GM19467 (cell line): ENCODE measurements at regions not wholly inside any gene's neighbourhood (a gene's known extent, or its start where the extent isn't known, plus 50 kb on each side); places are given as distances from the start of the nearest gene placed in this dataset.

ENCODE experiments used
- ATAC-seq: cut with Tn5 transposase; IDR thresholded peaks from one replicate; pipeline ENCODE4 v1.9.1; 2021; ENCODE audit warnings: mild to moderate bottlenecking, moderate library complexity; ENCODE audit not compliant: unreplicated experiment

- no peak for ATAC-seq
Observed at GRCh38 chr10:111200505-111201186, 123.8 kb downstream of the ADRA2A start.

- ATAC-seq: no peak
Observed at GRCh38 chr10:111203615-111204014, 126.8 kb downstream of the ADRA2A start.

GRCh38 chr10:111204838-111205237 lies 128.0 kb downstream of the ADRA2A start:
- no peak for ATAC-seq

- no peak for ATAC-seq
Observed at GRCh38 chr10:111206521-111206920, 129.7 kb downstream of the ADRA2A start.

- ATAC-seq: no peak
Observed at GRCh38 chr10:111207500-111207899, 130.7 kb downstream of the ADRA2A start.

GRCh38 chr10:111208951-111209350 lies 132.1 kb downstream of the ADRA2A start:
- no peak for ATAC-seq

- ATAC-seq: no peak
Observed at GRCh38 chr10:111209692-111210091, 132.9 kb downstream of the ADRA2A start.

- no peak for ATAC-seq
Observed at GRCh38 chr10:111211241-111211640, 134.4 kb downstream of the ADRA2A start.

- no peak for ATAC-seq
Observed at GRCh38 chr10:111211706-111212105, 134.9 kb downstream of the ADRA2A start.

- ATAC-seq: no peak
Observed at GRCh38 chr10:111221682-111222480, 145.1 kb downstream of the ADRA2A start.

- ATAC-seq: no peak
Observed at GRCh38 chr10:111222961-111223360, 146.1 kb downstream of the ADRA2A start.

- no peak for ATAC-seq
Observed at GRCh38 chr10:111231779-111232178, 154.9 kb downstream of the ADRA2A start.

GRCh38 chr10:111233439-111233838 lies 156.6 kb downstream of the ADRA2A start:
- no peak for ATAC-seq

GRCh38 chr10:111234234-111234913 lies 157.5 kb downstream of the ADRA2A start:
- no peak for ATAC-seq

- no peak for ATAC-seq
Observed at GRCh38 chr10:111234914-111235302, 158.1 kb downstream of the ADRA2A start.

GRCh38 chr10:111240348-111240747 lies 163.5 kb downstream of the ADRA2A start:
- ATAC-seq: no peak

- no peak for ATAC-seq
Observed at GRCh38 chr10:111243126-111243525, 166.3 kb downstream of the ADRA2A start.

GRCh38 chr10:111246136-111246535 lies 169.3 kb downstream of the ADRA2A start:
- ATAC-seq: no peak

GRCh38 chr10:111246814-111247452 lies 170.1 kb downstream of the ADRA2A start:
- ATAC-seq: no peak

GRCh38 chr10:111247781-111248389 lies 171.1 kb downstream of the ADRA2A start:
- ATAC-seq: no peak

GRCh38 chr10:111249925-111250324 lies 173.1 kb downstream of the ADRA2A start:
- ATAC-seq: no peak
